ENCODE measurements at regions not wholly inside any gene's neighbourhood (a gene's known extent, or its start where the extent isn't known, plus 50 kb on each side); places are given as distances from the start of the nearest gene placed in this dataset.

DNA sequence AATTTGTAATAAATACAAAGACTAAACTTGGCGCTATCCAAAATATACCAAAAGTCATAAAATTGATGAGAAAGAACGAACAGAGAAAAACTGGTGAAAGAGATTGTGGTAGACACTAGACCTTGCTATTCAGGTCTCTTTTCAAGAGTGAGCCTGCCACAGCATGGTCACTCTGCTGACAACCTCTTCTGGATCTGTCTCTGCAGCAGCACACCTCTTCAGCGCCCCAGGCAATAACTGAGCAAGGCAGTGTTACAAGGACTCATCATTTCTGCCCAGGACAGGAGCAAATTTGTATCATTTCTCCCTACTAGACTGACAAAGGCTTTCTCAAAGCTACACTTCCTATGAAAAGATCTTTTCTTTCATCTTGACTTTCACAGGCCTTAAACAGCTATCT, 976.0 kb downstream of the DNAJB9 start:
- Histone ChIP-seq H2BK20ac (ENCODE audit: low read depth, low read length) (no peak overlapping the region), H2AK5ac (ENCODE audit: low read depth, low read length) (no peak overlapping the region), H2AFZ (replicated peaks; ENCODE audit: low read length, poor library complexity) (no peak overlapping the region), H2BK15ac (ENCODE audit: low read depth, low read length) (no peak overlapping the region), H3K79me1 (ENCODE audit: low read depth in 1 of 2, low read length in 2 of 2) (no peaks in the 10 kb centered on the region), H3K9ac (ENCODE audit: low read depth, low read length) (no peak overlapping the region), H4K20me1 (ENCODE audit: insufficient read depth, low read length) (no peaks in the 10 kb centered on the region), H4K8ac (ENCODE audit: low read depth in 2 of 2, low read length in 2 of 2) (no peak overlapping the region), H3K4me1 (ENCODE audit: control insufficient read depth, insufficient read depth, low read length) (no peaks in the 10 kb centered on the region), H3K18ac (ENCODE audit: low read depth, low read length) (no peak overlapping the region), H3K9me3 (ENCODE audit: control insufficient read depth, insufficient read depth, low read length) (0 out of 2 replicates have a peak, but pooled peaks cover 6% of the 10 kb centered on the region), H4K91ac (ENCODE audit: insufficient read depth, low read depth, low read length) (no peak overlapping the region), H3K4ac (ENCODE audit: low read depth, low read length) (no peak overlapping the region), H3K36me3 (ENCODE audit: control insufficient read depth, insufficient read depth, low read length) (no peaks in the 10 kb centered on the region), H3K27me3 (ENCODE audit: control insufficient read depth, insufficient read depth, low read length) (no peaks in the 10 kb centered on the region), H2BK120ac (ENCODE audit: low read depth, low read length) (no peak overlapping the region), H2BK5ac (ENCODE audit: low read depth, low read length, poor library complexity, severe bottlenecking) (no peak overlapping the region), H3K56ac (ENCODE audit: extremely low read depth, insufficient read depth, low read length) (no peak overlapping the region), H3K27ac (ENCODE audit: insufficient read depth, low read length) (no peak overlapping the region), H3K9me1 (ENCODE audit: insufficient read depth, low read length) (no peaks in the 10 kb centered on the region), H3K23ac (ENCODE audit: low read depth, low read length) (no peak overlapping the region), H3K4me3 (ENCODE audit: insufficient read depth, low read depth, low read length) (no peak overlapping the region), H3K4me2 (ENCODE audit: low read depth, low read length) (no peak overlapping the region), H4K5ac (ENCODE audit: low read depth, low read length) (no peak overlapping the region), H3K14ac (replicated peaks; ENCODE audit: low read depth, low read length) (no peak overlapping the region), H2AK9ac (replicated peaks; ENCODE audit: low read depth, low read length, poor library complexity) (no peak overlapping the region)
- in situ Hi-C loops (cut with MboI; ENCODE audit: low sequenced_read_pairs) (no loop called here), dilution Hi-C loops (cut with HindIII; ENCODE audit: low sequenced_read_pairs, unreplicated experiment) (no loop called here), intact Hi-C loops (cut with micrococcal nuclease) (no loop called here)
- 13% methylated on average over 1 of the region's 3 CpGs; no CpG with 5 or more reads in 1 of the 2 experiments for WGBS, 2 experiments (ENCODE audit: extremely low coverage in 2 of 2, insufficient read length in 1 of 2)
- BruUV-seq (replicated peaks), result no TSS peak
- ChIA-PET CTCF (no interaction called here), POLR2A (ENCODE audit: unreplicated experiment) (no interaction called here)
- TF ChIP-seq SMC3 (IDR thresholded peaks at IDR 0.05; ENCODE audit: low read depth, low read length) (no peak), RAD21 (IDR thresholded peaks at IDR 0.05; ENCODE audit: low read length) (no peak), CEBPB (IDR thresholded peaks at IDR 0.05; ENCODE audit: low read depth, low read length) (no peak), NFE2L2 (IDR thresholded peaks at IDR 0.05; ENCODE audit: low read depth, low read length) (no peak), BHLHE40 (IDR thresholded peaks at IDR 0.05; ENCODE audit: low read depth, low read length) (no peak), CHD1 (IDR thresholded peaks at IDR 0.05; ENCODE audit: low read depth, low read length) (no peak), FOS (IDR thresholded peaks at IDR 0.05; ENCODE audit: low read depth, low read length) (no peak)
- TF ChIP-seq, protein P1, sequence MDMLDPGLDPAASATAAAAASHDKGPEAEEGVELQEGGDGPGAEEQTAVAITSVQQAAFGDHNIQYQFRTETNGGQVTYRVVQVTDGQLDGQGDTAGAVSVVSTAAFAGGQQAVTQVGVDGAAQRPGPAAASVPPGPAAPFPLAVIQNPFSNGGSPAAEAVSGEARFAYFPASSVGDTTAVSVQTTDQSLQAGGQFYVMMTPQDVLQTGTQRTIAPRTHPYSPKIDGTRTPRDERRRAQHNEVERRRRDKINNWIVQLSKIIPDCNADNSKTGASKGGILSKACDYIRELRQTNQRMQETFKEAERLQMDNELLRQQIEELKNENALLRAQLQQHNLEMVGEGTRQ (IDR thresholded peaks at IDR 0.05; ENCODE audit: low read depth, low read length), result no peak
- no peak for DNase-seq
- ATAC-seq (ENCODE audit: low read depth), result no peak
